ENCODE measurements at regions not wholly inside any gene's neighbourhood (a gene's known extent, or its start where the extent isn't known, plus 50 kb on each side); places are given as distances from the start of the nearest gene placed in this dataset.

- Histone ChIP-seq H3K27me3 (no peaks in the 10 kb centered on the region), H3K9me3 (no peaks in the 10 kb centered on the region), H3K4me3 (no peak overlapping the region), H3K36me3 (no peaks in the 10 kb centered on the region), H3K4me1 (no peaks in the 10 kb centered on the region), H3K27ac (no peak overlapping the region)
- in situ Hi-C loops (cut with MboI; ENCODE audit: low sequenced_read_pairs in 4 of 4): no loop called here
- ATAC-seq (no peak), DNase-seq (no peak)
- intact Hi-C loops (cut with DNase I; ENCODE audit: low total_unique reads): no loop called here
- TF ChIP-seq POLR2A (IDR thresholded peaks at IDR 0.05) (no peak), CTCF (IDR thresholded peaks at IDR 0.05 in 4 of 5, conservative IDR thresholded peaks at IDR 0.05 in 1 of 5) (no peak)
Measured at GRCh38 chr2:198763793-198764192, 693.9 kb downstream of the SATB2 start.

GRCh38 chr2:198762441-198762840 is 695.3 kb downstream of the SATB2 start:
- no peak for ATAC-seq
- H3K4me1 ChIP-seq: no peaks in the 10 kb centered on the region
- H3K27me3 ChIP-seq: no peaks in the 10 kb centered on the region
- H3K27ac ChIP-seq: no peak overlapping the region
- no peak for TF ChIP-seq POLR2A (IDR thresholded peaks at IDR 0.05)
- DNase-seq: no peak
- H3K4me3 ChIP-seq: no peak overlapping the region
- H3K36me3 ChIP-seq: no peaks in the 10 kb centered on the region
- H3K9me3 ChIP-seq: no peaks in the 10 kb centered on the region
- in situ Hi-C loops (cut with MboI; ENCODE audit: low sequenced_read_pairs in 4 of 4) (no loop called here), intact Hi-C loops (cut with DNase I; ENCODE audit: low total_unique reads) (no loop called here)

- intact Hi-C loops (cut with DNase I; ENCODE audit: low total_unique reads) (no loop called here), in situ Hi-C loops (cut with MboI; ENCODE audit: low sequenced_read_pairs in 4 of 4) (no loop called here)
- Histone ChIP-seq H3K4me3 (no peak overlapping the region), H3K27ac (no peak overlapping the region), H3K27me3 (no peaks in the 10 kb centered on the region), H3K36me3 (no peaks in the 10 kb centered on the region), H3K4me1 (no peaks in the 10 kb centered on the region), H3K9me3 (no peaks in the 10 kb centered on the region)
- ATAC-seq: no peak
- DNase-seq: no peak
- TF ChIP-seq POLR2A (IDR thresholded peaks at IDR 0.05) (no peak), CTCF (IDR thresholded peaks at IDR 0.05 in 4 of 5, conservative IDR thresholded peaks at IDR 0.05 in 1 of 5) (no peak)
Measured at GRCh38 chr2:198757069-198757468, 700.7 kb downstream of the SATB2 start.

GRCh38 chr2:198756166-198756565 is 701.6 kb downstream of the SATB2 start:
- Histone ChIP-seq H3K9me3 (no peaks in the 10 kb centered on the region), H3K36me3 (no peaks in the 10 kb centered on the region), H3K4me3 (no peak overlapping the region), H3K4me1 (no peaks in the 10 kb centered on the region), H3K27me3 (no peaks in the 10 kb centered on the region), H3K27ac (no peak overlapping the region)
- TF ChIP-seq CTCF (IDR thresholded peaks at IDR 0.05 in 4 of 5, conservative IDR thresholded peaks at IDR 0.05 in 1 of 5): no peak
- no peak for TF ChIP-seq POLR2A (IDR thresholded peaks at IDR 0.05)
- intact Hi-C loops (cut with DNase I; ENCODE audit: low total_unique reads) (no loop called here), in situ Hi-C loops (cut with MboI; ENCODE audit: low sequenced_read_pairs in 4 of 4) (no loop called here)
- DNase-seq (no peak), ATAC-seq (no peak)

- no peak overlapping the region for H3K27ac ChIP-seq
- H3K4me3 ChIP-seq: no peak overlapping the region
- no peak for DNase-seq
- H3K9me3 ChIP-seq: no peaks in the 10 kb centered on the region
- ATAC-seq: no peak
- intact Hi-C loops (cut with DNase I; ENCODE audit: low total_unique reads): no loop called here
- no peak for TF ChIP-seq POLR2A (IDR thresholded peaks at IDR 0.05)
- TF ChIP-seq CTCF (IDR thresholded peaks at IDR 0.05 in 4 of 5, conservative IDR thresholded peaks at IDR 0.05 in 1 of 5): no peak
- in situ Hi-C loops (cut with MboI; ENCODE audit: low sequenced_read_pairs in 4 of 4): no loop called here
- no peaks in the 10 kb centered on the region for H3K27me3 ChIP-seq
- H3K4me1 ChIP-seq: no peaks in the 10 kb centered on the region
- no peaks in the 10 kb centered on the region for H3K36me3 ChIP-seq
Measured at GRCh38 chr2:198753101-198753500, 704.6 kb downstream of the SATB2 start.

All from gastrocnemius medialis (tissue), 4 donors.